Suprapubic skin (tissue), 4 donors: ENCODE measurements at regions not wholly inside any gene's neighbourhood (a gene's known extent, or its start where the extent isn't known, plus 50 kb on each side); places are given as distances from the start of the nearest gene placed in this dataset.

ENCODE experiments used
- DNase-seq, 2 donors: peaks; one replicate each; pipeline ENCODE4 v3.0.0-alpha.2; 2019; ENCODE audit warnings: low spot score in 2 of 2
- H3K27ac ChIP-seq: fragments of 200-600 bp; sonication (generic); one replicate; pipeline ENCODE4 v1.5.1; 2019
- H3K27me3 ChIP-seq: fragments of 200-600 bp; sonication (generic); one replicate; pipeline ENCODE4 v1.5.1; 2019
- H3K36me3 ChIP-seq: fragments of 200-600 bp; sonication (generic); one replicate; pipeline ENCODE4 v1.5.1; 2019
- H3K4me1 ChIP-seq: fragments of 200-600 bp; sonication (generic); one replicate; pipeline ENCODE4 v1.5.1; 2019
- H3K4me3 ChIP-seq: fragments of 200-600 bp; sonication (generic); one replicate; pipeline ENCODE4 v1.5.1; 2019; ENCODE audit warnings: mild to moderate bottlenecking
- H3K9me3 ChIP-seq: fragments of 200-600 bp; sonication (generic); one replicate; pipeline ENCODE4 v1.5.1; 2019
- EP300 ChIP-seq: sonication (generic); formaldehyde crosslinking; IDR thresholded peaks from one replicate; pipeline ENCODE4 v1.6.1; 2017; ENCODE audit warnings: antibody characterized with exemption
- POLR2A ChIP-seq, 2 donors: fragments of 450-650 bp; IDR thresholded peaks; one replicate each; pipeline ENCODE4 v1.6.1; 2017; ENCODE audit warnings: antibody characterized with exemption in 2 of 2, mild to moderate bottlenecking in 2 of 2, moderate library complexity in 2 of 2
- POLR2AphosphoS5 ChIP-seq, 3 donors: sonication (generic); formaldehyde crosslinking; IDR thresholded peaks; one replicate each; pipeline ENCODE4 v1.6.1; 2017; ENCODE audit warnings: antibody characterized with exemption in 3 of 3
- WGBS: methylation state at CpG from one replicate; pipeline ENCODE4 v1.1.5; 2018; 5-methylcytosine and 5-hydroxymethylcytosine counted together
- TF ChIP-seq, protein P1 (sequence below), 2 donors: fragments of 200-600 bp in 1 of 2; fragments of 450-650 bp in 1 of 2; sonication (generic) in 1 of 2; IDR thresholded peaks; one replicate each; pipeline ENCODE4 v1.5.1; 2016 to 2019; ENCODE audit warnings: antibody characterized with exemption in 2 of 2, mild to moderate bottlenecking in 1 of 2, moderate library complexity in 1 of 2

DNA sequence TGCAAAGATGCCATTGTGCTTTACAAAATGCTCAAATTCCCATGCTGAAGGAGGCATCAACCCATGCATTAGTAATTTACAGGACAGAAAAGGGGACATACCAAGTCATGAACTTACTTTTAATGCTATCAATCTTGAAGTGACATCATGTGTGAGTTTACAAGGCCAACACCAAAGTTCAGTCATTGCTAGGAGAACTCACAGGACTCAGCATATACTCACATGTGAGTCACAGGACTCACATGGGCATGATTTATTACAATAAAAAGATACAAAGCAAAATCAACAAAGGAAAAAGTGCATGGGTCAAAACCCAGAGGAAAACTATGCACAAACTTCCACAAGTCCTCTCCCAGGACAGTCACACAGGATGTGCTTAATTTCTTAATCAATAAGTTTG is 1656.0 kb downstream of the MRPL39 start:
- H3K4me1 ChIP-seq: no peaks in the 10 kb centered on the region
- H3K27ac ChIP-seq: no peak overlapping the region
- DNase-seq: no peak
- no peaks in the 10 kb centered on the region for H3K27me3 ChIP-seq
- H3K9me3 ChIP-seq: no peaks in the 10 kb centered on the region
- no peaks in the 10 kb centered on the region for H3K36me3 ChIP-seq
- TF ChIP-seq POLR2A (IDR thresholded peaks at IDR 0.05) (no peak), POLR2AphosphoS5 (IDR thresholded peaks at IDR 0.05) (no peak), EP300 (no peak)
- TF ChIP-seq, protein P1, sequence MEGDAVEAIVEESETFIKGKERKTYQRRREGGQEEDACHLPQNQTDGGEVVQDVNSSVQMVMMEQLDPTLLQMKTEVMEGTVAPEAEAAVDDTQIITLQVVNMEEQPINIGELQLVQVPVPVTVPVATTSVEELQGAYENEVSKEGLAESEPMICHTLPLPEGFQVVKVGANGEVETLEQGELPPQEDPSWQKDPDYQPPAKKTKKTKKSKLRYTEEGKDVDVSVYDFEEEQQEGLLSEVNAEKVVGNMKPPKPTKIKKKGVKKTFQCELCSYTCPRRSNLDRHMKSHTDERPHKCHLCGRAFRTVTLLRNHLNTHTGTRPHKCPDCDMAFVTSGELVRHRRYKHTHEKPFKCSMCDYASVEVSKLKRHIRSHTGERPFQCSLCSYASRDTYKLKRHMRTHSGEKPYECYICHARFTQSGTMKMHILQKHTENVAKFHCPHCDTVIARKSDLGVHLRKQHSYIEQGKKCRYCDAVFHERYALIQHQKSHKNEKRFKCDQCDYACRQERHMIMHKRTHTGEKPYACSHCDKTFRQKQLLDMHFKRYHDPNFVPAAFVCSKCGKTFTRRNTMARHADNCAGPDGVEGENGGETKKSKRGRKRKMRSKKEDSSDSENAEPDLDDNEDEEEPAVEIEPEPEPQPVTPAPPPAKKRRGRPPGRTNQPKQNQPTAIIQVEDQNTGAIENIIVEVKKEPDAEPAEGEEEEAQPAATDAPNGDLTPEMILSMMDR (IDR thresholded peaks at IDR 0.05): no peak
- H3K4me3 ChIP-seq: no peak overlapping the region

DNA sequence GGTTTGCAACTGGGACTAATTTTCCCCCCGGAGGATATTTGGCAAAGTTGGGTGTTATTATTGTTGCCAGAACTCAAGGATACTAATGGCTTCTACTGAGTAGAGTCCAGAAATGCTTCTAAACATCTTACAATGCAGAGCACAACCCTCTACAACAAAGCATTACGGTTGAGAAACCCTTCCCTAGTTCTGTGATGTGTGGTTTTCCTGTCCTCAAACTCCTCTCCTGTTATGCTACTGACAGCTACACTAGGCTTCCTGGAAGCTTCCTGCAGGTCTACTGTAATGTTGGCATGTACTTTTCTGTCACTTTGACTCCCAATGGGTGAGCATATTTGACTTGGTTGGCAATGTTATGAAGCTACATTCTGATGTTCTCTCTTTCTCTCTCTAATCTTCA is 1656.9 kb downstream of the MRPL39 start:
- H3K4me3 ChIP-seq: no peak overlapping the region
- H3K9me3 ChIP-seq: no peaks in the 10 kb centered on the region
- no peaks in the 10 kb centered on the region for H3K27me3 ChIP-seq
- DNase-seq: no peak
- 80% methylated on average over 2 of the region's 2 CpGs for WGBS
- no peak overlapping the region for H3K27ac ChIP-seq
- H3K4me1 ChIP-seq: no peaks in the 10 kb centered on the region
- no peaks in the 10 kb centered on the region for H3K36me3 ChIP-seq
- no peak for TF ChIP-seq POLR2A (IDR thresholded peaks at IDR 0.05)
- TF ChIP-seq, protein P1 (IDR thresholded peaks at IDR 0.05): no peak
- no peak for TF ChIP-seq EP300
- TF ChIP-seq POLR2AphosphoS5 (IDR thresholded peaks at IDR 0.05): no peak

DNA sequence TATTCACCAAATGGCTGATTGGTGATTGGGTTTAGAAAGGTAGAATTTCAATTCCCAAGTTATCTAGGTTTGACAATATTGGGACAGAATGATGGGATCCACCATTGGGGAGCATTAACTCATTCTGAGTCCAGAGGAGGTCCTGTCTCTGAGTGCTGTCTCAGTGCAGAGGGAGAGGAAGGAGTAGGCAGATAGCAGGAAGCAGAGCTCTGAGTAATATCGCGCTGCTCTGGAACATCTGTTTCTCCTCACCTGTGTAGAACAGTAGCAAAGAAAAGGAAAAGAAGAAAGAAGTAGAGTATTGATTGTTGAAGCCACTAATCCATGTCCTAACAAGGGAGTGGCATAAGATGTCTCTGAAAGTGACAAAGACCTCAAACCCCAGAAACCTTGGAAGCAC is 1657.8 kb downstream of the MRPL39 start:
- H3K27ac ChIP-seq: no peak overlapping the region
- TF ChIP-seq, protein P1 (IDR thresholded peaks at IDR 0.05): no peak
- no peak for TF ChIP-seq POLR2AphosphoS5 (IDR thresholded peaks at IDR 0.05)
- TF ChIP-seq EP300: no peak
- TF ChIP-seq POLR2A (IDR thresholded peaks at IDR 0.05): no peak
- WGBS: 77% methylated on average over 2 of the region's 2 CpGs
- no peaks in the 10 kb centered on the region for H3K9me3 ChIP-seq
- no peaks in the 10 kb centered on the region for H3K27me3 ChIP-seq
- H3K4me1 ChIP-seq: no peaks in the 10 kb centered on the region
- no peak for DNase-seq
- no peaks in the 10 kb centered on the region for H3K36me3 ChIP-seq
- H3K4me3 ChIP-seq: no peak overlapping the region

DNA sequence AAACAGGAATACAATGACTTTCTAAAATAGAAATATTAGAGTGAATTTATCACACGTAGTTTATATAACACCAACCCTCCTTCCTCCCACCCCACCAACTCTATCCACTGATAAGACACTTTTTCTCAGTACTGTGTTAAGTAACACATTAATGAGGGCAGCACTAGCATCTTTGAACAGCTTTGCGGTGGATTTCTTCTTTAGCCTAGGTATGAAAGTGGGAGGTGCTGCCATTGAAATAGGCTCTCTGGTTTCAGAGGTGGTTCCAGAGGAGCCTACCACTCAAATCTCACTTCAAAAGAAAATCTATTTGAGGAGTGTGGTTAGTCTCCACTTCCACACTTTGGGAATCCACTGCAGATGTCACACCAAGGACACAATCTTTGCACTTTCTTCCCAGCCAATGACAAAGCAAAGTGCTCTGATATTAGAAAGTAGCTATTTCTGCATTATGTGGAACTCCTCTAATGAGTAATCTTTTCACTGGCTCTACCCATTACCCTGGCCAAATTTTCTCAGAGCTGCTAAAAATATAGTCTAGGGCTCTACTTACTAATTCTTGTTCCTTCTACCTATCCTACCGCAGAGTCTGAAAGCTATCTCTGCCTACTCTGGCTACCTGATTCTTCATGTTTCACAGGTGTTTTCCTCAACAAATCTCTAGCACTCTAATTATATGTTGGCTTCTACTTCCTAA is 1667.8 kb downstream of the MRPL39 start:
- DNase-seq: no peak
- Histone ChIP-seq H3K4me1 (no peaks in the 10 kb centered on the region), H3K9me3 (no peaks in the 10 kb centered on the region), H3K4me3 (no peak overlapping the region), H3K27me3 (no peaks in the 10 kb centered on the region), H3K36me3 (no peaks in the 10 kb centered on the region), H3K27ac (no peak overlapping the region)
- WGBS: 62% methylated on average over 3 of the region's 3 CpGs
- no peak for TF ChIP-seq EP300
- TF ChIP-seq POLR2AphosphoS5 (IDR thresholded peaks at IDR 0.05): no peak
- TF ChIP-seq, protein P1 (IDR thresholded peaks at IDR 0.05): no peak
- TF ChIP-seq POLR2A (IDR thresholded peaks at IDR 0.05): no peak

DNA sequence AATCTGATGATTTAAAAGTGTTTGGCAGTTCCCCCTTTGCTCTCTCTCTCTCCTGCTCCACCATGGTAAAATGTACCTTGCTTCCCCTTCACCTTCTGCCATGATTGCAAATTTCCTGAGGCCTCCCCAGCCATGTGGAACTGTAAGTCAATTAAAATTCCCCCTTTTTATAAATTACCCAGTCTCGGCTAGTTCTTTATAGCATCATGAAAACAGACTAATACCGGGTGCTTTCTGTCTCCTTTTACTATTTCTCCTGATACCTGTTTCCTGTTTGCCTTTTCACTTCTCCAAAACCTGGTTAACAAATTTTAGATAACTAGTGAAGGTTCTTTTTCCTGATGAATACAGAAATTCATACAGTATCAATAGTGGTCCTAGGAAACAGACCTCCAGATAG is 1670.3 kb downstream of the MRPL39 start:
- Histone ChIP-seq H3K36me3 (no peaks in the 10 kb centered on the region), H3K4me3 (no peak overlapping the region), H3K27me3 (no peaks in the 10 kb centered on the region), H3K9me3 (no peaks in the 10 kb centered on the region), H3K27ac (no peak overlapping the region), H3K4me1 (no peaks in the 10 kb centered on the region)
- no peak for DNase-seq
- TF ChIP-seq POLR2AphosphoS5 (IDR thresholded peaks at IDR 0.05): no peak
- no peak for TF ChIP-seq EP300
- no peak for TF ChIP-seq POLR2A (IDR thresholded peaks at IDR 0.05)
- 86% methylated on average over 2 of the region's 2 CpGs for WGBS

DNA sequence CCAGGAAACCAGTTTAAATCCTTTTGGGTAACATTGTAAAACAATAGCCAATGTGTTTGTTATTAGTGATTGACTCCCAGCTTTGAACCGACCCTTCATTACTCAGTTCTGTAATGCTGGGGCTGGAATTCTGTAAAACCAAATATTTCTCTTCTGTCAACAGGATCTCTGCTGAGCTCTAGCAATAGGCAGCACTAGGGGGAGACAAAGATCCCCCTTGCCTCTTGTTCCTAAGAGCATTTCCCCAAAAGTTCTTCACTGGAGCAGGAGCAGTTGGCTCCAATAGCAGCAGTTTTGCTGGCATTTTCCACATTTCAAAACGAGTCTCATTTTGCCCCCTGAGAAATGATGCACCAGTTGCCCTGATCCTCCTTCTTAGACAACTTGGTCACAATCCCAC is 1671.1 kb downstream of the MRPL39 start:
- Histone ChIP-seq H3K4me1 (no peaks in the 10 kb centered on the region), H3K36me3 (no peaks in the 10 kb centered on the region), H3K4me3 (no peak overlapping the region), H3K27ac (no peak overlapping the region), H3K9me3 (no peaks in the 10 kb centered on the region), H3K27me3 (no peaks in the 10 kb centered on the region)
- no peak for DNase-seq
- WGBS: 50% methylated on average over 2 of the region's 2 CpGs
- TF ChIP-seq, protein P1 (IDR thresholded peaks at IDR 0.05): peak in 1 of 2 donors; percentile 28
- no peak for TF ChIP-seq POLR2AphosphoS5 (IDR thresholded peaks at IDR 0.05)
